ENCODE measurements at regions not wholly inside any gene's neighbourhood (a gene's known extent, or its start where the extent isn't known, plus 50 kb on each side); places are given as distances from the start of the nearest gene placed in this dataset.

DNA sequence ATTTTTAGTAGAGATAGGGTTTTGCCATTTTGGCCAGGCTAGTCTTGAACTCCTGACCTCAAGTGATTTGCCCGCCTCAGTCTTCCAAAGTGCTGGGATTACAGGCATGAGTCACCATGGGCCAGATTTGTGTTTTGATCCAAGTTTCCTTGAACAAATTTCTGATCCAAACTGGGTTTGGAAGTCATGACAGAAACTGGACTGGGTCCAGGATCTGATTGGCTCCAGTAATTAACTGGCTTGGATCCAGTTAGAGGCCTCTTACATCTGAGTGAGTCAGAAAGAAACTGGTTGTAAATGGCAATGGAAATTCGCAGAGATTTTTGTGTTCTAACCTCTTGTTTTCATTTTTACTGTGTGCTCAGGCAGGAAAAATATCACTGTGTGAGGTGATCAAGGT, 141.6 kb downstream of the SLC25A46 start:
- TF ChIP-seq, protein P1, sequence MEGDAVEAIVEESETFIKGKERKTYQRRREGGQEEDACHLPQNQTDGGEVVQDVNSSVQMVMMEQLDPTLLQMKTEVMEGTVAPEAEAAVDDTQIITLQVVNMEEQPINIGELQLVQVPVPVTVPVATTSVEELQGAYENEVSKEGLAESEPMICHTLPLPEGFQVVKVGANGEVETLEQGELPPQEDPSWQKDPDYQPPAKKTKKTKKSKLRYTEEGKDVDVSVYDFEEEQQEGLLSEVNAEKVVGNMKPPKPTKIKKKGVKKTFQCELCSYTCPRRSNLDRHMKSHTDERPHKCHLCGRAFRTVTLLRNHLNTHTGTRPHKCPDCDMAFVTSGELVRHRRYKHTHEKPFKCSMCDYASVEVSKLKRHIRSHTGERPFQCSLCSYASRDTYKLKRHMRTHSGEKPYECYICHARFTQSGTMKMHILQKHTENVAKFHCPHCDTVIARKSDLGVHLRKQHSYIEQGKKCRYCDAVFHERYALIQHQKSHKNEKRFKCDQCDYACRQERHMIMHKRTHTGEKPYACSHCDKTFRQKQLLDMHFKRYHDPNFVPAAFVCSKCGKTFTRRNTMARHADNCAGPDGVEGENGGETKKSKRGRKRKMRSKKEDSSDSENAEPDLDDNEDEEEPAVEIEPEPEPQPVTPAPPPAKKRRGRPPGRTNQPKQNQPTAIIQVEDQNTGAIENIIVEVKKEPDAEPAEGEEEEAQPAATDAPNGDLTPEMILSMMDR (IDR thresholded peaks at IDR 0.05), result no peak
- TF ChIP-seq POLR2A (IDR thresholded peaks at IDR 0.05), result no peak
